SU-DHL-6 (cell line): ENCODE measurements at regions not wholly inside any gene's neighbourhood (a gene's known extent, or its start where the extent isn't known, plus 50 kb on each side); places are given as distances from the start of the nearest gene placed in this dataset.

Experiments
- H2AFZ ChIP-seq: fragments of 200-600 bp; sonication (generic); 2 replicates; pipeline ENCODE4 v1.6.1; 2014; ENCODE audit warnings: low read depth, mild to moderate bottlenecking, moderate library complexity, mixed read lengths, antibody characterized with exemption, low read length; ENCODE audit not compliant: severe bottlenecking
- H3F3A ChIP-seq: fragments of 200-600 bp; shearing (Covaris generic); 2 replicates; pipeline ENCODE4 v1.6.0; 2016; ENCODE audit warnings: antibody characterized with exemption, mild to moderate bottlenecking; ENCODE audit not compliant: insufficient read depth
- H3K27ac ChIP-seq: fragments of 200-600 bp; sonication (generic); 2 replicates; pipeline ENCODE4 v1.5.1; 2016; ENCODE audit warnings: low read depth, mild to moderate bottlenecking, low read length, moderate library complexity, mixed read lengths
- H3K27me3 ChIP-seq: fragments of 200-600 bp; sonication (generic), shearing (Covaris generic); 2 replicates; pipeline ENCODE4 v1.6.0; 2014; ENCODE audit warnings: mild to moderate bottlenecking, low read length
- H3K36me3 ChIP-seq: fragments of 200-600 bp; sonication (generic); 2 replicates; pipeline ENCODE4 v1.6.1; 2014; ENCODE audit warnings: mild to moderate bottlenecking, low read length, mixed read lengths
- H3K4me2 ChIP-seq: fragments of 300-600, 200-600 bp; shearing (Covaris generic), sonication (generic); 2 replicates; pipeline ENCODE4 v1.6.0; 2014; ENCODE audit warnings: low read length, low read depth, mild to moderate bottlenecking; ENCODE audit not compliant: poor library complexity, severe bottlenecking
- H3K4me3 ChIP-seq: fragments of 200-600 bp; sonication (generic); 2 replicates; pipeline ENCODE4 v1.5.1; 2014; ENCODE audit warnings: antibody characterized with exemption, low read length, mild to moderate bottlenecking, mixed read lengths; ENCODE audit not compliant: insufficient read depth, poor library complexity, severe bottlenecking
- H3K79me2 ChIP-seq: fragments of 200-600 bp; sonication (generic); 2 replicates; pipeline ENCODE4 v1.6.1; 2014; ENCODE audit warnings: mild to moderate bottlenecking, low read length, moderate library complexity; ENCODE audit not compliant: insufficient read depth
- H3K9ac ChIP-seq: fragments of 200-600 bp; sonication (generic); 2 replicates; pipeline ENCODE4 v1.7.0; 2014; ENCODE audit warnings: mild to moderate bottlenecking, low read length
- H3K9me2 ChIP-seq: fragments of 200-600 bp; sonication (generic); replicated peaks from 2 replicates; pipeline ENCODE4 v1.6.1; 2014; ENCODE audit warnings: low read length; ENCODE audit not compliant: insufficient read depth
- H3K9me3 ChIP-seq: fragments of 200-600 bp; sonication (generic); 2 replicates; pipeline ENCODE4 v1.6.1; 2014; ENCODE audit warnings: low read length, mixed read lengths; ENCODE audit not compliant: insufficient read depth
- H4K20me1 ChIP-seq: fragments of 200-600 bp; sonication (generic); 2 replicates; pipeline ENCODE4 v1.6.1; 2014; ENCODE audit warnings: low read depth, mild to moderate bottlenecking, antibody characterized with exemption, low read length, moderate library complexity, mixed read lengths
- CTCF ChIP-seq: fragments of 200-600 bp; sonication (generic); IDR thresholded peaks from one replicate; pipeline ENCODE4 v1.5.1; 2017; ENCODE audit warnings: antibody characterized with exemption, mild to moderate bottlenecking, low read length, moderate library complexity; ENCODE audit not compliant: insufficient read depth, poor library complexity, severe bottlenecking
- EZH2phosphoT487 ChIP-seq: fragments of 200-600 bp; sonication (generic), shearing (Covaris generic); conservative IDR thresholded peaks from 2 replicates; pipeline ENCODE4 v1.6.1; 2018; ENCODE audit warnings: mild to moderate bottlenecking, antibody characterized with exemption, low read length, moderate library complexity, mixed read lengths

DNA sequence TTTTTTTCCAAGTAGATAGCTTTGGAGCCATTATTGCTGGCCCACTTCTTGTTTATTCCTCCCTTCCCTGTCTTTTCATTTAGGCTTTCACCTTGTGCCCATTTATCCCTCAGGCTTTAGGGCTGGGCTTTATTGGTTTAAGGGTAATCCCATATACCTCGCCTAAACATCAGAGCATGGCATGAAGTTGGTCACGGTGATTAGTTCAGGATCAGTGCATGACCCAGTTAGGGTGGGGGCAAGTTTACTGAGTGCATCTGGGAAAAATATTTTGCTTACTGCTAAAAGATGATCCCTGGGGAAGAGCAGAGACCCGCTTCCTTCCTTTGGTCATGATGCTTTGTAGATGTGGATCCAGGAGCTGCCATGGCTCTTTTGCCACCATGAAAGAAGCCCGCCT lies 153.3 kb upstream of the NECTIN1 start:
- no peak overlapping the region for H3K9ac ChIP-seq
- TF ChIP-seq CTCF (no peak), EZH2phosphoT487 (no peak)
- no peaks in the 10 kb centered on the region for H3K9me3 ChIP-seq
- H3K27me3 ChIP-seq: no peaks in the 10 kb centered on the region
- no peaks in the 10 kb centered on the region for H3K36me3 ChIP-seq
- no peak overlapping the region for H3K27ac ChIP-seq
- H3K9me2 ChIP-seq: no peaks in the 10 kb centered on the region
- H2AFZ ChIP-seq: no peak overlapping the region
- no peaks in the 10 kb centered on the region for H4K20me1 ChIP-seq
- H3K4me2 ChIP-seq: no peak overlapping the region
- no peak overlapping the region for H3K4me3 ChIP-seq
- H3F3A ChIP-seq: no peaks in the 10 kb centered on the region
- no peaks in the 10 kb centered on the region for H3K79me2 ChIP-seq

DNA sequence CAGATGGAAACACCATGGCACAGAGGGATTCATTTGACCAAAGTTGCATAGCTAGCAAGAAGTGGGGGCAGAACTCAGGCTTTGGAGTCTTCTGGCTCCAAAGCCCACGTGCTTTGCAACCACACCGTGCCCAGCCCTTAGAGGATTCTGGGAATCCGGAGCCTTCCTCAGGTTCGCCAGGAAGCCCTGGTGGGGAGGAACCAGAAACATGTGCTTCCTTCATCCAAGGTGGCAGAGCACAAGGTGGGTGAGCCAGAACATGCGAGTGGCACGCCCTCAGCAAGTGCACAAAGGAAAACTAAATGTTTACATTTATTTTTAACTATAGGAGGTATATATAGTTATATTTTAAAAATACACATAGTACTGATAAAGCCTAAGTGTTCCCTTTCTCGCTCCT lies 151.9 kb upstream of the NECTIN1 start:
- Histone ChIP-seq H3K4me2 (no peak overlapping the region), H4K20me1 (no peaks in the 10 kb centered on the region), H3K4me3 (no peak overlapping the region), H2AFZ (no peak overlapping the region), H3K9me3 (no peaks in the 10 kb centered on the region), H3K9ac (no peak overlapping the region), H3K9me2 (no peaks in the 10 kb centered on the region), H3F3A (no peaks in the 10 kb centered on the region), H3K27me3 (no peaks in the 10 kb centered on the region), H3K79me2 (no peaks in the 10 kb centered on the region), H3K27ac (no peak overlapping the region), H3K36me3 (no peaks in the 10 kb centered on the region)
- no peak for TF ChIP-seq CTCF
- no peak for TF ChIP-seq EZH2phosphoT487

DNA sequence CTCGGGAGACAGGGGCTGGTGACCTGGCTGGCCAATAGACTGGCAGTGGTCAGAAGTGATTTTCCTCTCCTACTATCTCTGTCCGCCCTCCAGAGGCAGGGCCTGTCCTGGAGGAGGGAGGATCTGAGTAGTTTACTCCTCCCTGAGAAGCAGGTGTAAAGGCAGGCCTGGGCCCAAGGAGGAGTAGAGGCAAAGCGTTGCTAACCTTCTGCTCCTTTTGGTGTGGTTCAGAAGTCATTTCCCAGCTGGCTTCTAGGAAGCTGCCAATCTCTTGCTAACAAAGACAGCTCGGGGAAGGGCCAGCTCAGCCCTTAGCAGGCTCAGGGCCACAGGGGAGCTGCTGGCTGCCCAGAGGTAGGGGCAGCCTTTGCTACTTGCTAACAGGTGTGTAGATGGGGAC lies 151.1 kb upstream of the NECTIN1 start:
- Histone ChIP-seq H3K9ac (no peak overlapping the region), H3K4me2 (no peak overlapping the region), H3F3A (no peaks in the 10 kb centered on the region), H3K79me2 (no peaks in the 10 kb centered on the region), H3K36me3 (no peaks in the 10 kb centered on the region), H4K20me1 (no peaks in the 10 kb centered on the region), H3K27me3 (no peaks in the 10 kb centered on the region), H3K9me2 (no peaks in the 10 kb centered on the region), H3K27ac (no peak overlapping the region), H3K4me3 (no peak overlapping the region), H3K9me3 (no peaks in the 10 kb centered on the region), H2AFZ (no peak overlapping the region)
- TF ChIP-seq EZH2phosphoT487 (no peak), CTCF (no peak)

GRCh38 chr11:119878990-119879389 lies 150.0 kb upstream of the NECTIN1 start:
- H2AFZ ChIP-seq: no peak overlapping the region
- H3K27ac ChIP-seq: no peak overlapping the region
- no peaks in the 10 kb centered on the region for H3K9me3 ChIP-seq
- no peak overlapping the region for H3K4me2 ChIP-seq
- no peak for TF ChIP-seq EZH2phosphoT487
- no peak for TF ChIP-seq CTCF
- H3K4me3 ChIP-seq: no peak overlapping the region
- no peak overlapping the region for H3K9ac ChIP-seq
- no peaks in the 10 kb centered on the region for H4K20me1 ChIP-seq
- no peaks in the 10 kb centered on the region for H3K36me3 ChIP-seq
- H3K9me2 ChIP-seq: no peaks in the 10 kb centered on the region
- no peaks in the 10 kb centered on the region for H3K27me3 ChIP-seq
- no peaks in the 10 kb centered on the region for H3K79me2 ChIP-seq
- H3F3A ChIP-seq: no peaks in the 10 kb centered on the region
